GM19467 (cell line): ENCODE measurements at regions not wholly inside any gene's neighbourhood (a gene's known extent, or its start where the extent isn't known, plus 50 kb on each side); places are given as distances from the start of the nearest gene placed in this dataset.
"Not testable (repeated sequence)": the region's sequence is repeated elsewhere in the genome, so short reads cannot be mapped to it uniquely, and the experiment has no call there.

Experiments used
- ATAC-seq: cut with Tn5 transposase; IDR thresholded peaks from one replicate; pipeline ENCODE4 v1.9.1; 2021; ENCODE audit warnings: mild to moderate bottlenecking, moderate library complexity; ENCODE audit not compliant: unreplicated experiment

- ATAC-seq, result no peak
Measured at GRCh38 chr10:131821378-131822012, 79.3 kb upstream of the PPP2R2D start.

- no peak for ATAC-seq
Measured at GRCh38 chr10:131822013-131822691, 78.7 kb upstream of the PPP2R2D start.

GRCh38 chr10:131822692-131823245, 78.0 kb upstream of the PPP2R2D start:
- no peak for ATAC-seq

- ATAC-seq, result not testable (repeated sequence)
Measured at GRCh38 chr10:131823601-131824099, 77.2 kb upstream of the PPP2R2D start.

- no peak for ATAC-seq
Measured at GRCh38 chr10:131824371-131825149, 76.2 kb upstream of the PPP2R2D start.

- no peak for ATAC-seq
Measured at GRCh38 chr10:131825150-131825848, 75.5 kb upstream of the PPP2R2D start.

- no peak for ATAC-seq
Measured at GRCh38 chr10:131825960-131826650, 74.7 kb upstream of the PPP2R2D start.

- no peak for ATAC-seq
Measured at GRCh38 chr10:131829156-131829930, 71.5 kb upstream of the PPP2R2D start.

- no peak for ATAC-seq
Measured at GRCh38 chr10:131830446-131831130, 70.2 kb upstream of the PPP2R2D start.

GRCh38 chr10:131831561-131831960, 69.2 kb upstream of the PPP2R2D start:
- ATAC-seq, result no peak

- ATAC-seq, result no peak
Measured at GRCh38 chr10:131832056-131832685, 68.6 kb upstream of the PPP2R2D start.

- ATAC-seq, result no peak
Measured at GRCh38 chr10:131833013-131833412, 67.8 kb upstream of the PPP2R2D start.

GRCh38 chr10:131833446-131834080, 67.2 kb upstream of the PPP2R2D start:
- ATAC-seq, result no peak

GRCh38 chr10:131834152-131834810, 66.5 kb upstream of the PPP2R2D start:
- ATAC-seq, result no peak

- ATAC-seq, result no peak
Measured at GRCh38 chr10:131838966-131839742, 61.7 kb upstream of the PPP2R2D start.
